ENCODE measurements at regions not wholly inside any gene's neighbourhood (a gene's known extent, or its start where the extent isn't known, plus 50 kb on each side); places are given as distances from the start of the nearest gene placed in this dataset.

GRCh38 chr6:18586133-18586532 is 199.0 kb downstream of the RNF144B start:
- TF ChIP-seq CTCF (conservative IDR thresholded peaks at IDR 0.05; ENCODE audit: low read depth, low read length) = no peak
- no peak overlapping the region for H3K4me3 ChIP-seq (ENCODE audit: low read length)
- DNase-seq (ENCODE audit: low read depth) = no peak

GRCh38 chr6:18595774-18596530 is 208.8 kb downstream of the RNF144B start:
- TF ChIP-seq CTCF (conservative IDR thresholded peaks at IDR 0.05; ENCODE audit: low read depth, low read length) = peak; percentile 97
- H3K4me3 ChIP-seq (ENCODE audit: low read length) = no peak overlapping the region
- no peak for DNase-seq (ENCODE audit: low read depth)

GRCh38 chr6:18596531-18596835 is 209.3 kb downstream of the RNF144B start:
- TF ChIP-seq CTCF (conservative IDR thresholded peaks at IDR 0.05; ENCODE audit: low read depth, low read length) = no peak
- H3K4me3 ChIP-seq (ENCODE audit: low read length) = no peak overlapping the region
- no peak for DNase-seq (ENCODE audit: low read depth)

GRCh38 chr6:18598551-18599264 is 211.6 kb downstream of the RNF144B start:
- no peak overlapping the region for H3K4me3 ChIP-seq (ENCODE audit: low read length)
- DNase-seq (ENCODE audit: low read depth) = no peak
- TF ChIP-seq CTCF (conservative IDR thresholded peaks at IDR 0.05; ENCODE audit: low read depth, low read length) = no peak

GRCh38 chr6:18600255-18600654 is 213.1 kb downstream of the RNF144B start:
- H3K4me3 ChIP-seq (ENCODE audit: low read length) = no peak overlapping the region
- no peak for DNase-seq (ENCODE audit: low read depth)
- TF ChIP-seq CTCF (conservative IDR thresholded peaks at IDR 0.05; ENCODE audit: low read depth, low read length) = no peak

- no peak for TF ChIP-seq CTCF (conservative IDR thresholded peaks at IDR 0.05; ENCODE audit: low read depth, low read length)
- H3K4me3 ChIP-seq (ENCODE audit: low read length) = no peak overlapping the region
- no peak for DNase-seq (ENCODE audit: low read depth)
Measured at GRCh38 chr6:18601516-18602020, 214.4 kb downstream of the RNF144B start.

GRCh38 chr6:18602931-18603330 is 215.8 kb downstream of the RNF144B start:
- DNase-seq (ENCODE audit: low read depth) = no peak
- no peak for TF ChIP-seq CTCF (conservative IDR thresholded peaks at IDR 0.05; ENCODE audit: low read depth, low read length)
- no peak overlapping the region for H3K4me3 ChIP-seq (ENCODE audit: low read length)
